ENCODE measurements at regions not wholly inside any gene's neighbourhood (a gene's known extent, or its start where the extent isn't known, plus 50 kb on each side); places are given as distances from the start of the nearest gene placed in this dataset.

DNA sequence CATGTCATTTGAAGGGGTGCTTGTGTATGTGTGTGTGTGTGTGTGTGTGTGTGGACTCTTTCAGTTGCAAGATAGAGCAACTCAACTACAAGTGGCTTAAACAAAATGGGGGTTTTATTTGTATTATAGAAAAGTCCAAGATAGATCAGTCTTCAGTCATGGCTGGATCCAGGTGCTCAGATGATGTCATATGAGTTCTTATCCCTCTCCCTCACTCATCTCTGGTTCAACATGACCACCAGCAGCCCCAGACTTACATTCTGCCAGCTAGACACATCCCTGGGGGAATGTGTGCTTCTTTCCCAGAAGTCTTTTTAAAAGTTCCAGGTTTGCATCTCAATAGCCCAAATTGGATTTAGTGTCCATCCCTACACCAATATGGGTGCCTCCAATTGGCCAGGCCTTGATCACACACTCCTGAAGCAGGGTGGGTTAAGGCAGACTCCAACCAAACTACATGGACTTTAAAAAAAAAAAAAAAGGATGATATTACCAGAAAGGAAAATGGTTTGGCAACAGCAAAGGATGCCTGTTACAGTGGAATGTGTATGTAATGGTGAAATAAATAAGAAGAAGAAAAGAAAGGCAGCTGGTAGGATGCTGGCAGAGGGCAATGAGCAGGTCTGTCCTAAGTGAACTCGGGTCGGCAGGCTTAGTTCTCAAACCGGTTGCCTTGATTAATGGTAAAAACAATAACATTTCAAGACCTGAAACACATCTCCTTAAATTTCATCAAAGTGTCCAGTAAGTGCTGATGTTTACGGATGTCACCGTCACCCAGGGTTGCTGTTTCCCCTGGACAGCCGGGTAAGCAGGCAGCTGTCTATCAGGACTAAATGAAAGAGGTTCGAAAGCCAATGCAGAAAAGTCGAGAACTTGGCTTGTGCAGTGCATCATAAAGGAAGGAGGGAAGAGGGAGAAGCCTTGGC, 107.7 kb downstream of the SMIM20 start:
- no peak for TF ChIP-seq EP300 (IDR thresholded peaks at IDR 0.05)
- TF ChIP-seq, protein P1, sequence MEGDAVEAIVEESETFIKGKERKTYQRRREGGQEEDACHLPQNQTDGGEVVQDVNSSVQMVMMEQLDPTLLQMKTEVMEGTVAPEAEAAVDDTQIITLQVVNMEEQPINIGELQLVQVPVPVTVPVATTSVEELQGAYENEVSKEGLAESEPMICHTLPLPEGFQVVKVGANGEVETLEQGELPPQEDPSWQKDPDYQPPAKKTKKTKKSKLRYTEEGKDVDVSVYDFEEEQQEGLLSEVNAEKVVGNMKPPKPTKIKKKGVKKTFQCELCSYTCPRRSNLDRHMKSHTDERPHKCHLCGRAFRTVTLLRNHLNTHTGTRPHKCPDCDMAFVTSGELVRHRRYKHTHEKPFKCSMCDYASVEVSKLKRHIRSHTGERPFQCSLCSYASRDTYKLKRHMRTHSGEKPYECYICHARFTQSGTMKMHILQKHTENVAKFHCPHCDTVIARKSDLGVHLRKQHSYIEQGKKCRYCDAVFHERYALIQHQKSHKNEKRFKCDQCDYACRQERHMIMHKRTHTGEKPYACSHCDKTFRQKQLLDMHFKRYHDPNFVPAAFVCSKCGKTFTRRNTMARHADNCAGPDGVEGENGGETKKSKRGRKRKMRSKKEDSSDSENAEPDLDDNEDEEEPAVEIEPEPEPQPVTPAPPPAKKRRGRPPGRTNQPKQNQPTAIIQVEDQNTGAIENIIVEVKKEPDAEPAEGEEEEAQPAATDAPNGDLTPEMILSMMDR (IDR thresholded peaks at IDR 0.05): no peak
- TF ChIP-seq POLR2A (IDR thresholded peaks at IDR 0.05): no peak
- TF ChIP-seq POLR2AphosphoS5 (IDR thresholded peaks at IDR 0.05): no peak
- Histone ChIP-seq H3K36me3 (no peaks in the 10 kb centered on the region), H3K4me1 (peaks cover 0 to 31% (median 17%) of the 10 kb centered on the region in 4 donors), H3K27me3 (no peaks in the 10 kb centered on the region), H3K4me3 (peak overlapping the region in 3 of 4 donors; percentile 9 to 27 (median 17)), H3K27ac (peak overlapping the region; percentile 72 to 85 (median 75)), H3K9me3 (no peaks in the 10 kb centered on the region)
- ATAC-seq (ENCODE audit: low FRiP score in 2 of 2) (peak in 1 of 2 donors; percentile 6), DNase-seq (no peak)
- WGBS, 2 donors: 38 to 44% methylated on average over 8 of the region's 8 CpGs

DNA sequence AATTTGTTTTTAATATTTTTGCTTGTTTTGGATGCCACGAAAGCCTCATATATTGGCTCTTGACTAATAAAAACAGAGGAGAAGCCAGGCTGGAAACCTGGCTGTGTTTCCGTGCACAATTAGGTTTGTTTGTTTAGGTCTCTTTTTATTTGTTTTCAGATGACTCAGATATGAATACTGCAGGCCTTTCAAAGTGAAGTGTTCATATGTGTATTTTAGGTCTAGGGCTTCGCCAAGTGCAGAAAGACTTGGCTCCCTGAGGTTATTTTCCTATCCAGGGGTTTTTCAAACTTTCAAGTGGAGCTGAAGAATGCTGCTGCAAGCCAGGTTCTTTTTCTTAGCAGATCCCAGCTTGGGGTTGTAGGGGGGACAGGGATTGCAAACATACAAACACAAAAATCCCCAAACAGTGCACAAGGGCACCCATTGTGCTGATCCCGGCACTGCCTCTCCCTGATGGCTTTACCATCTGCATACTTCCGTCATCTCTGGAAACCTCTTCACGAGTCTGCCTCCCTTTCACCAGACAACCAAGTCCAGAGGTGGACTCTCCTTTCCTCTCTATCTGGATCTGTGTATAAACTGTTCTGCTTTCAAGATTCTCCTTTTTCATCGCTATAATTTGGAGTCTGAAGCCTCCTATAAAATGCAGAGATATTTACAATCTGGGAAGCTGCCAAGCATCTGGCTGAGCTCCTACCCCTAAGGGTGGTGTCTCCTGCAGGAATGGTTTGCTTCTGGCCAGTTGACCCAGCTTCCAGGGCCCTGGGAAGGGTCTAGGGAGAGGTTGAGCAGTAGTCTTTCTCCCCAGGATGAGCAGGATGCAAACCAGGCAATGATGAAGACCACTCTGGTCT, 108.6 kb downstream of the SMIM20 start:
- peaks cover 0 to 31% (median 17%) of the 10 kb centered on the region in 4 donors for H3K4me1 ChIP-seq
- H3K4me3 ChIP-seq: peak overlapping the region in 3 of 4 donors; percentile 17 to 32 (median 27)
- ATAC-seq (ENCODE audit: low FRiP score in 2 of 2): peak; percentile 57 to 85
- H3K27ac ChIP-seq: peak overlapping the region; percentile 72 to 85 (median 75)
- TF ChIP-seq POLR2AphosphoS5 (IDR thresholded peaks at IDR 0.05) (peak; percentile 7 to 10), EP300 (IDR thresholded peaks at IDR 0.05) (peak in 1 of 4 donors; percentile 38), POLR2A (IDR thresholded peaks at IDR 0.05) (no peak)
- TF ChIP-seq, protein P1 (IDR thresholded peaks at IDR 0.05): no peak
- no peaks in the 10 kb centered on the region for H3K36me3 ChIP-seq
- 47% methylated on average over 7 of the region's 7 CpGs for WGBS, 2 donors
- no peaks in the 10 kb centered on the region for H3K9me3 ChIP-seq
- peak in 1 of 2 donors; percentile 51 for DNase-seq
- no peaks in the 10 kb centered on the region for H3K27me3 ChIP-seq

DNA sequence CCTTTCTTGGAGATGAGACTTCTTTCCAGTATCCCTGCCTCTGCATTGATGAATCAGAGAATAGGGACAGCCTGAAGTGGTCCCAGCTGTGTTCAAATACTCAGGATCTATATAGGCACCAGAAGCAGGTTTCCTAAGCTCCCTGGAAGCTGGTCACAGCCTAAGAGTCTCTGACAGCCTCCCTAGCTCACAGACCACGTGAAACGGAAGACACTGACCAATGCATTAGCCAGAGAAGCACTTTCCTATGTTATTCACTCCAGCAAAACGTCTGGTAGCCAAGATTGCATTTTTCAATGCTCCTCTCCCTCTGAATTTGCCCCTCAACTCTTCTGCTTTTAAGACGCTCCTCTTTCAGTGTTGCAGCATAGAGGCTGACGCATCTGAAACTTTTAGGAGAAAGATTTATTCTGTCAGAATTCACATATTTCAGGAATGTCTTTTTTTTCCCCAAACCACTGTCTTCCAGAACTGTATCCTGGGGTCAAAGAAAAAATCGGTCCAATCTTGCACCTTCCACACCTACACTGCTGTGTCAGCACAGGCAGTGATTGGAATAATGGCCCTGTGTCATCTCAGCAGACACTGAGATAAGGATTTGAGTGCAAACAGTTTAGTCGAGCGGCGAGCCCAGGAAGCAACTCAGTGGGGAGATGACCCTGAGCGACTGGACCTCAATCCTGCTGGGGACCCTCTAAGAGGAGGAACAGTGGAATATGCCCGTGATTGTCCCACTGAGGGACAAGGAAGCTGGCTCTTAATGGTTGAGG, 109.4 kb downstream of the SMIM20 start:
- WGBS, 2 donors: 60 to 70% methylated on average over 10 to 11 of the region's 11 CpGs
- ATAC-seq (ENCODE audit: low FRiP score in 2 of 2) (no peak), DNase-seq (no peak)
- Histone ChIP-seq H3K27me3 (no peaks in the 10 kb centered on the region), H3K9me3 (no peaks in the 10 kb centered on the region), H3K27ac (peak overlapping the region; percentile 38 to 75 (median 57)), H3K4me1 (peaks cover 0 to 31% (median 17%) of the 10 kb centered on the region in 4 donors), H3K4me3 (peak overlapping the region in 2 of 4 donors; percentile 27 to 32), H3K36me3 (no peaks in the 10 kb centered on the region)
- TF ChIP-seq POLR2AphosphoS5 (IDR thresholded peaks at IDR 0.05) (no peak), POLR2A (IDR thresholded peaks at IDR 0.05) (no peak), EP300 (IDR thresholded peaks at IDR 0.05) (no peak)
- TF ChIP-seq, protein P1 (IDR thresholded peaks at IDR 0.05): no peak

DNA sequence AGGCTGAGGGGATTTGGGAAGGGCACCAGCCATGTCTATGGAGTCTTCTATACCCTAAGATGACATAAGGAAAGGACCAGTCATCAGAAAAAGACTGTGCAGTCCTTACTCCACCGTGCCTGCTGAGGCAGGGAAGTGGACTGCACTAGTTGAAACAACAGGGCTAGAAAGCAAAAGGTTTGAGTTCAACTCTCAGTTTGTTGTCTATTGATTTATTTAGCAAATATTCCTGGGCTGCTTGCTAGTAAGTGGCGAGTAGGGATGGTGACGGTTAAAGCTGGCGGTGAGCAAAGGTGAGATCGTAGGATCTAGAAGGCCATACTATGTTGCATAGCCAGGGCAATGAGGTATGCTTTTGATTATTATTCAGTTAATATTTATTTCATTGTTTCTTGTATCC, 110.1 kb downstream of the SMIM20 start:
- Histone ChIP-seq H3K36me3 (no peaks in the 10 kb centered on the region), H3K27me3 (no peaks in the 10 kb centered on the region), H3K27ac (no peak overlapping the region), H3K9me3 (no peaks in the 10 kb centered on the region), H3K4me3 (no peak overlapping the region), H3K4me1 (peaks cover 2 to 36% (median 23%) of the 10 kb centered on the region in 4 donors)
- TF ChIP-seq, protein P1 (IDR thresholded peaks at IDR 0.05): no peak
- TF ChIP-seq POLR2AphosphoS5 (IDR thresholded peaks at IDR 0.05) (no peak), POLR2A (IDR thresholded peaks at IDR 0.05) (no peak), EP300 (IDR thresholded peaks at IDR 0.05) (no peak)
- WGBS, 2 donors: 77 to 94% methylated on average over 5 of the region's 5 CpGs
- ATAC-seq (ENCODE audit: low FRiP score in 2 of 2) (no peak), DNase-seq (no peak)
